Suprapubic skin (tissue), 4 donors: ENCODE measurements at regions not wholly inside any gene's neighbourhood (a gene's known extent, or its start where the extent isn't known, plus 50 kb on each side); places are given as distances from the start of the nearest gene placed in this dataset.

ENCODE experiments used
- DNase-seq, 2 donors: peaks; one replicate each; pipeline ENCODE4 v3.0.0-alpha.2; 2019; ENCODE audit warnings: low spot score in 2 of 2
- H3K27ac ChIP-seq: fragments of 200-600 bp; sonication (generic); one replicate; pipeline ENCODE4 v1.5.1; 2019
- H3K27me3 ChIP-seq: fragments of 200-600 bp; sonication (generic); one replicate; pipeline ENCODE4 v1.5.1; 2019
- H3K36me3 ChIP-seq: fragments of 200-600 bp; sonication (generic); one replicate; pipeline ENCODE4 v1.5.1; 2019
- H3K4me1 ChIP-seq: fragments of 200-600 bp; sonication (generic); one replicate; pipeline ENCODE4 v1.5.1; 2019
- H3K4me3 ChIP-seq: fragments of 200-600 bp; sonication (generic); one replicate; pipeline ENCODE4 v1.5.1; 2019; ENCODE audit warnings: mild to moderate bottlenecking
- H3K9me3 ChIP-seq: fragments of 200-600 bp; sonication (generic); one replicate; pipeline ENCODE4 v1.5.1; 2019
- EP300 ChIP-seq: sonication (generic); formaldehyde crosslinking; IDR thresholded peaks from one replicate; pipeline ENCODE4 v1.6.1; 2017; ENCODE audit warnings: antibody characterized with exemption
- POLR2A ChIP-seq, 2 donors: fragments of 450-650 bp; IDR thresholded peaks; one replicate each; pipeline ENCODE4 v1.6.1; 2017; ENCODE audit warnings: antibody characterized with exemption in 2 of 2, mild to moderate bottlenecking in 2 of 2, moderate library complexity in 2 of 2
- POLR2AphosphoS5 ChIP-seq, 3 donors: sonication (generic); formaldehyde crosslinking; IDR thresholded peaks; one replicate each; pipeline ENCODE4 v1.6.1; 2017; ENCODE audit warnings: antibody characterized with exemption in 3 of 3
- WGBS: methylation state at CpG from one replicate; pipeline ENCODE4 v1.1.5; 2018; 5-methylcytosine and 5-hydroxymethylcytosine counted together
- TF ChIP-seq, protein P1 (sequence below), 2 donors: fragments of 200-600 bp in 1 of 2; fragments of 450-650 bp in 1 of 2; sonication (generic) in 1 of 2; IDR thresholded peaks; one replicate each; pipeline ENCODE4 v1.5.1; 2016 to 2019; ENCODE audit warnings: antibody characterized with exemption in 2 of 2, mild to moderate bottlenecking in 1 of 2, moderate library complexity in 1 of 2

GRCh38 chr19:31459430-31459829, 110.2 kb upstream of the TSHZ3 start:
- H3K4me3 ChIP-seq = no peak overlapping the region
- H3K36me3 ChIP-seq = no peaks in the 10 kb centered on the region
- no peaks in the 10 kb centered on the region for H3K9me3 ChIP-seq
- no peak for DNase-seq
- no peak overlapping the region for H3K27ac ChIP-seq
- TF ChIP-seq POLR2AphosphoS5 (IDR thresholded peaks at IDR 0.05) = no peak
- no peak for TF ChIP-seq EP300
- no peak for TF ChIP-seq POLR2A (IDR thresholded peaks at IDR 0.05)
- TF ChIP-seq, protein P1, sequence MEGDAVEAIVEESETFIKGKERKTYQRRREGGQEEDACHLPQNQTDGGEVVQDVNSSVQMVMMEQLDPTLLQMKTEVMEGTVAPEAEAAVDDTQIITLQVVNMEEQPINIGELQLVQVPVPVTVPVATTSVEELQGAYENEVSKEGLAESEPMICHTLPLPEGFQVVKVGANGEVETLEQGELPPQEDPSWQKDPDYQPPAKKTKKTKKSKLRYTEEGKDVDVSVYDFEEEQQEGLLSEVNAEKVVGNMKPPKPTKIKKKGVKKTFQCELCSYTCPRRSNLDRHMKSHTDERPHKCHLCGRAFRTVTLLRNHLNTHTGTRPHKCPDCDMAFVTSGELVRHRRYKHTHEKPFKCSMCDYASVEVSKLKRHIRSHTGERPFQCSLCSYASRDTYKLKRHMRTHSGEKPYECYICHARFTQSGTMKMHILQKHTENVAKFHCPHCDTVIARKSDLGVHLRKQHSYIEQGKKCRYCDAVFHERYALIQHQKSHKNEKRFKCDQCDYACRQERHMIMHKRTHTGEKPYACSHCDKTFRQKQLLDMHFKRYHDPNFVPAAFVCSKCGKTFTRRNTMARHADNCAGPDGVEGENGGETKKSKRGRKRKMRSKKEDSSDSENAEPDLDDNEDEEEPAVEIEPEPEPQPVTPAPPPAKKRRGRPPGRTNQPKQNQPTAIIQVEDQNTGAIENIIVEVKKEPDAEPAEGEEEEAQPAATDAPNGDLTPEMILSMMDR (IDR thresholded peaks at IDR 0.05) = no peak
- no peaks in the 10 kb centered on the region for H3K27me3 ChIP-seq
- 97% methylated on average over 3 of the region's 3 CpGs for WGBS
- no peaks in the 10 kb centered on the region for H3K4me1 ChIP-seq

DNA sequence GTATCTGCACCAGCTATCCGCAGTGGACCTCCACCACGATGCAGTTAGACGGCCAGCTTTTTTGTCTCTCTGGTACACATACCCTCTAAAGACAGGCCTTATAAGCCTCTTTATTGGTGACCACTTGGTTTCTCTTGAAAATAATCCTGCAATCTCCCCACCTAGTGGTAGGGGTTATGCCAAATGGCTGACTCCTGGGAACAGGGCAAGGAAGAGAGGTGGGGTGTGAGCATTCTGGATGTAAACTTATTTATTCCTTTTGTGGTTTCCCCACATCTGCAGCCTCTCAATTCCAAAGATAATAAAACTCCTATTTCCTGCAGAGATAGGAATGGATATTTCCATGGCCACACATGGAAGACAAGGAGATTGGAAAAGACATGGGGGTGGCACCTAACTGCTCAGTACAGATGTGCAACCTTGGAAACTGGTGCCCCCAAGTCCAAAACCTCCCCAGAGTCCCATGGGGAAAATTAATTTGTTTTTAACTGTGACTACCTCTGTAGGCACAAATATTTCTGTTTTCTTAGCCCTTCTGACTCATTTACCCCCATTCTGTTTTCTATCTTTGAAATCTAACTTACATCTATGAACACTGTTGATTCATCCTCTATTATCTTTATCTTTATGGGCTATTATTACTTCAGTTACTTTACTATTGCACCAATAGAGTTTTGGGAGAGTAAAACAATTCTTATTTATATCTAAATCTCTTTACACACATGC, 112.7 kb upstream of the TSHZ3 start:
- Histone ChIP-seq H3K27me3 (no peaks in the 10 kb centered on the region), H3K4me1 (no peaks in the 10 kb centered on the region), H3K4me3 (no peak overlapping the region), H3K36me3 (no peaks in the 10 kb centered on the region), H3K27ac (no peak overlapping the region), H3K9me3 (no peaks in the 10 kb centered on the region)
- no peak for DNase-seq
- WGBS = 98% methylated on average over 3 of the region's 3 CpGs
- TF ChIP-seq EP300 (no peak), POLR2A (IDR thresholded peaks at IDR 0.05) (no peak), POLR2AphosphoS5 (IDR thresholded peaks at IDR 0.05) (no peak)
- TF ChIP-seq, protein P1 (IDR thresholded peaks at IDR 0.05) = no peak

DNA sequence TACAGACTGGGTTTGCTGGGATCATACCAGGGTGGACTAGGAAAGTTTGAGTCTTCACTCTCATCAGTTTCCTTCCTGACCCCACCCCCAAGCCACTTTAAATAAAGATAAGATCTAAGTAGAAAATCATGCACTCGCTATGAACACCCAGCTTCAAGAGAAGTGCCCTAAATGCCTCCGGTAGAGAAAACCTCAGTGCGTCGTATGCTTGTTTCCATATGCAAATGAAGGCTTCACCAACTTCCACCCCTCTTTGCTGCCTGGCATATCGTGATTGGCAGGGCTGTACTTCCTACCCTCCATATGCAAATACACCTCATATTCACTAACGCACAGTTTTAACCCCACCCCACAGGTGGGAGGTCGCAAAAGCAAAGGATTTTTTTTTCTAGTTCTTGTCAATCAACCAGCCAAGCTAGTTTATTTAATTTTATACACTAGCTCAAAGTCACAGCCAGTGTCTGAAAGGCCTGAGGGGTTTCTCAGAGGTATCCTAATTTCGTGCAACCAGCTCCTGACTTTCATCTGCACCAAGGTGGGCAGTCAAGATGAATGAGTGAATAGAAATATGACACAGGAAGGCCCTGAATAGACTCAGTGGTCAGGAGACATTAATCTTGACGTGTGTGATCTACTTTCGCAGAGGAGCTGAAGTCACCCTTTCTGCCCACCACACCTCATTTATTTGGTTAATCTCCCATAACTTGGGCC, 121.1 kb upstream of the TSHZ3 start:
- Histone ChIP-seq H3K4me3 (no peak overlapping the region), H3K4me1 (no peaks in the 10 kb centered on the region), H3K9me3 (no peaks in the 10 kb centered on the region), H3K27me3 (no peaks in the 10 kb centered on the region), H3K36me3 (no peaks in the 10 kb centered on the region), H3K27ac (no peak overlapping the region)
- 59% methylated on average over 10 of the region's 10 CpGs for WGBS
- DNase-seq = no peak
- no peak for TF ChIP-seq POLR2AphosphoS5 (IDR thresholded peaks at IDR 0.05)
- TF ChIP-seq EP300 = no peak
- TF ChIP-seq POLR2A (IDR thresholded peaks at IDR 0.05) = no peak
- TF ChIP-seq, protein P1 (IDR thresholded peaks at IDR 0.05) = no peak

- no peak for DNase-seq
- WGBS = 60% methylated on average over 5 of the region's 5 CpGs
- H3K36me3 ChIP-seq = no peaks in the 10 kb centered on the region
- no peaks in the 10 kb centered on the region for H3K4me1 ChIP-seq
- H3K9me3 ChIP-seq = no peaks in the 10 kb centered on the region
- no peak overlapping the region for H3K4me3 ChIP-seq
- no peak overlapping the region for H3K27ac ChIP-seq
- H3K27me3 ChIP-seq = no peaks in the 10 kb centered on the region
- TF ChIP-seq POLR2AphosphoS5 (IDR thresholded peaks at IDR 0.05) = no peak
- TF ChIP-seq EP300 = no peak
- no peak for TF ChIP-seq POLR2A (IDR thresholded peaks at IDR 0.05)
- TF ChIP-seq, protein P1 (IDR thresholded peaks at IDR 0.05) = no peak
Measured at GRCh38 chr19:31470952-31471351, 121.7 kb upstream of the TSHZ3 start.

GRCh38 chr19:31478241-31478640, 129.0 kb upstream of the TSHZ3 start:
- H3K4me3 ChIP-seq = no peak overlapping the region
- no peak for DNase-seq
- H3K27ac ChIP-seq = no peak overlapping the region
- WGBS = 92% methylated on average over 5 of the region's 5 CpGs
- TF ChIP-seq EP300 = no peak
- TF ChIP-seq, protein P1 (IDR thresholded peaks at IDR 0.05) = no peak
- TF ChIP-seq POLR2AphosphoS5 (IDR thresholded peaks at IDR 0.05) = no peak
- TF ChIP-seq POLR2A (IDR thresholded peaks at IDR 0.05) = no peak
- H3K9me3 ChIP-seq = no peaks in the 10 kb centered on the region
- no peaks in the 10 kb centered on the region for H3K36me3 ChIP-seq
- no peaks in the 10 kb centered on the region for H3K4me1 ChIP-seq
- H3K27me3 ChIP-seq = no peaks in the 10 kb centered on the region
